HCT116 (cell line): ENCODE measurements at regions not wholly inside any gene's neighbourhood (a gene's known extent, or its start where the extent isn't known, plus 50 kb on each side); places are given as distances from the start of the nearest gene placed in this dataset.

Experiments used
- ATAC-seq: fragments of 200-7000 bp; cut with Tn5 transposase; 2 replicates; pipeline ENCODE4 v1.9.1; 2020; ENCODE audit warnings: mild to moderate bottlenecking, moderate library complexity
- BruUV-seq: library from RNA; stranded (reverse); fragments of 400-500 nt; replicated peaks from 2 replicates; lab custom pipeline; 2021; lab: Mats Ljungman, UMichigan
- CTCF ChIA-PET: fragments of 300-600 bp; sonication (Branson Sonifier 250); formaldehyde crosslinking; loops from one replicate; lab custom pipeline; 2021; ENCODE audit warnings: antibody characterized with exemption; lab: Charles Lee
- POLR2A ChIA-PET: fragments of 300-600, 350-600 bp; sonication (Branson Sonifier 250); formaldehyde crosslinking; loops from one replicate; lab custom pipeline; 2021; ENCODE audit warnings: antibody characterized with exemption; lab: Charles Lee
- RAD21 ChIA-PET, 2 experiments: fragments of 300-600 bp; sonication (Branson Sonifier 250); formaldehyde crosslinking; loops; one replicate each; lab custom pipeline; 2023; ENCODE audit warnings: low total read pairs in 2 of 2; ENCODE audit not compliant: uncharacterized antibody in 2 of 2, unreplicated experiment in 2 of 2, low non-redundant PET in 1 of 2; lab: Charles Lee
- DNase-seq: peaks from one replicate; pipeline ENCODE4 v3.0.0-alpha.2; 2010; ENCODE audit warnings: low read depth, low spot score
- H2AFZ ChIP-seq: fragments of 200-600 bp; shearing (Covaris generic), sonication (generic); 2 replicates; pipeline ENCODE4 v1.6.1; 2017; ENCODE audit warnings: low read depth, mixed run types, mixed read lengths, antibody characterized with exemption, low read length; ENCODE audit not compliant: poor library complexity, severe bottlenecking
- H3K27ac ChIP-seq: 2 replicates; pipeline ENCODE4 v1.5.1; 2012; ENCODE audit warnings: low read depth, low read length
- H3K27me3 ChIP-seq: fragments of 200-600 bp; sonication (generic); 2 replicates; pipeline ENCODE4 v1.6.1; 2016; ENCODE audit warnings: mixed run types, low read length, mixed read lengths; ENCODE audit not compliant: insufficient read depth
- H3K36me3 ChIP-seq, 2 experiments: fragments of 200-500 bp in 1 of 2; fragments of 200-600 bp in 1 of 2; sonication (Bioruptor generic) in 1 of 2; sonication (generic) in 1 of 2; 2 replicates each; pipeline versions ENCODE4 v1.5.1 to v1.6.1; 2014 to 2016; ENCODE audit warnings: low read length in 2 of 2, inconsistent platforms in 1 of 2, mixed read lengths in 1 of 2, mixed run types in 1 of 2; ENCODE audit not compliant: insufficient read depth in 2 of 2, control insufficient read depth in 1 of 2
- H3K4me1 ChIP-seq, 2 experiments: fragments of 200-600 bp in 1 of 2; sonication (generic) in 1 of 2; 2 replicates each; pipeline versions ENCODE4 v1.5.1 to v1.6.1; 2012 to 2017; ENCODE audit warnings: low read length in 2 of 2, inconsistent platforms in 1 of 2, mild to moderate bottlenecking in 1 of 2, mixed read lengths in 1 of 2, mixed run types in 1 of 2, moderate library complexity in 1 of 2; ENCODE audit not compliant: insufficient read depth in 2 of 2, control insufficient read depth in 1 of 2
- H3K4me2 ChIP-seq: fragments of 200-600 bp; sonication (generic); 2 replicates; pipeline ENCODE4 v1.6.1; 2017; ENCODE audit warnings: mixed run types, low read length, mixed read lengths
- H3K4me3 ChIP-seq, 2 experiments: fragments of 200-600 bp in 1 of 2; sonication (generic) in 1 of 2; replicated peaks in 1 of 2; 2 replicates each; pipeline ENCODE4 v1.5.1; 2011 to 2016; ENCODE audit warnings: low read length in 2 of 2, control low read depth in 1 of 2, low read depth in 1 of 2, mild to moderate bottlenecking in 1 of 2, mixed read lengths in 1 of 2, mixed run types in 1 of 2
- H3K79me2 ChIP-seq: fragments of 200-600 bp; sonication (generic); 2 replicates; pipeline ENCODE4 v1.6.1; 2017; ENCODE audit warnings: mild to moderate bottlenecking, mixed run types, low read length, moderate library complexity, mixed read lengths; ENCODE audit not compliant: insufficient read depth
- H3K9ac ChIP-seq: fragments of 200-600 bp; sonication (generic); 2 replicates; pipeline ENCODE4 v1.6.1; 2016; ENCODE audit warnings: low read length, mixed read lengths
- H3K9me2 ChIP-seq: fragments of 200-600 bp; sonication (generic), shearing (Covaris generic); 2 replicates; pipeline ENCODE4 v1.6.1; 2017; ENCODE audit warnings: mixed run types, mild to moderate bottlenecking, moderate library complexity; ENCODE audit not compliant: insufficient read depth
- H3K9me3 ChIP-seq, 2 experiments: fragments of 200-500 bp in 1 of 2; fragments of 200-600 bp in 1 of 2; sonication (Bioruptor generic) in 1 of 2; sonication (generic) in 1 of 2; 2 replicates each; pipeline ENCODE4 v1.6.1; 2014 to 2017; ENCODE audit warnings: low read length in 2 of 2, mixed read lengths in 2 of 2, inconsistent platforms in 1 of 2, low read depth in 1 of 2, mild to moderate bottlenecking in 1 of 2, mixed run types in 1 of 2, moderate library complexity in 1 of 2; ENCODE audit not compliant: control insufficient read depth in 1 of 2, insufficient read depth in 1 of 2
- H4K20me1 ChIP-seq: fragments of 200-600 bp; sonication (generic), shearing (Covaris generic); 2 replicates; pipeline ENCODE4 v1.6.1; 2017; ENCODE audit warnings: mixed run types, mild to moderate bottlenecking, moderate library complexity; ENCODE audit not compliant: insufficient read depth
- ATF3 ChIP-seq: IDR thresholded peaks from 2 replicates; pipeline ENCODE4 v1.6.1; 2012
- CBX3 ChIP-seq: IDR thresholded peaks from 2 replicates; pipeline ENCODE4 v1.6.1; 2012; ENCODE audit warnings: low read depth
- CTCF ChIP-seq, 3 experiments: fragments of 200-600 bp in 1 of 3; sonication (generic) in 1 of 3; IDR thresholded peaks in 2 of 3; conservative IDR thresholded peaks in 1 of 3; 2 replicates each; pipeline ENCODE4 v1.5.1; 2012 to 2017; ENCODE audit warnings: low read depth in 2 of 3, low read length in 2 of 3, antibody characterized with exemption in 1 of 3, borderline replicate concordance in 1 of 3, control low read depth in 1 of 3, mild to moderate bottlenecking in 1 of 3, mixed read lengths in 1 of 3, mixed run types in 1 of 3, moderate library complexity in 1 of 3; ENCODE audit not compliant: insufficient read depth in 1 of 3
- EGR1 ChIP-seq: IDR thresholded peaks from 2 replicates; pipeline ENCODE4 v1.6.1; 2012; ENCODE audit warnings: low read depth
- ELF1 ChIP-seq: IDR thresholded peaks from 2 replicates; pipeline ENCODE4 v1.6.1; 2012; ENCODE audit warnings: low read depth, borderline replicate concordance
- EZH2 ChIP-seq: fragments of 200-600 bp; sonication (generic); IDR thresholded peaks from 2 replicates; pipeline ENCODE4 v1.6.1; 2017; ENCODE audit warnings: antibody characterized with exemption, mixed run types
- EZH2phosphoT487 ChIP-seq: fragments of 200-600 bp; IDR thresholded peaks from 2 replicates; pipeline ENCODE4 v1.6.1; 2018; ENCODE audit warnings: antibody characterized with exemption, borderline replicate concordance
- FOSL1 ChIP-seq: IDR thresholded peaks from 2 replicates; pipeline ENCODE4 v1.6.1; 2012; ENCODE audit warnings: low read depth
- JUND ChIP-seq: IDR thresholded peaks from 2 replicates; pipeline ENCODE4 v1.6.1; 2012
- MAX ChIP-seq: IDR thresholded peaks from 2 replicates; pipeline ENCODE4 v1.6.1; 2012
- POLR2A ChIP-seq: IDR thresholded peaks from 2 replicates; pipeline ENCODE4 v1.7.0; 2011; ENCODE audit warnings: borderline replicate concordance; ENCODE audit not compliant: insufficient read depth, insufficient read length; ENCODE audit errors: extremely low read depth
- POLR2AphosphoS5 ChIP-seq: IDR thresholded peaks from 2 replicates; pipeline ENCODE4 v1.6.1; 2011; ENCODE audit warnings: mild to moderate bottlenecking, low read depth, low read length, moderate library complexity
- RAD21 ChIP-seq: IDR thresholded peaks from 2 replicates; pipeline ENCODE4 v1.6.1; 2012; ENCODE audit warnings: low read depth, mild to moderate bottlenecking
- REST ChIP-seq: IDR thresholded peaks from 2 replicates; pipeline ENCODE4 v1.6.1; 2012; ENCODE audit warnings: low read depth
- SP1 ChIP-seq: IDR thresholded peaks from 2 replicates; pipeline ENCODE4 v1.6.1; 2012; ENCODE audit warnings: low read depth
- SRF ChIP-seq: IDR thresholded peaks from 2 replicates; pipeline ENCODE4 v1.6.1; 2012; ENCODE audit warnings: low read depth
- TCF7L2 ChIP-seq: IDR thresholded peaks from 2 replicates; pipeline ENCODE4 v1.7.0; 2011; ENCODE audit warnings: borderline replicate concordance, inconsistent platforms; ENCODE audit not compliant: insufficient read depth, insufficient read length; ENCODE audit errors: extremely low read depth
- ZBTB33 ChIP-seq: IDR thresholded peaks from 2 replicates; pipeline ENCODE4 v1.6.1; 2011; ENCODE audit warnings: mild to moderate bottlenecking, low read length, moderate library complexity; ENCODE audit not compliant: insufficient replicate concordance; ENCODE audit errors: extremely low read depth
- ZFX ChIP-seq: fragments of 450-650 bp; IDR thresholded peaks from 2 replicates; pipeline ENCODE4 v1.6.1; 2017
- ZNF274 ChIP-seq: fragments of 200-500 bp; sonication (Bioruptor generic); IDR thresholded peaks from 2 replicates; pipeline ENCODE4 v1.6.1; 2014; ENCODE audit warnings: mild to moderate bottlenecking, low read depth, low read length, inconsistent platforms
- intact Hi-C: fragments of 100-400 bp; cut with micrococcal nuclease; formaldehyde crosslinking; loops from 2 replicates; pipeline ENCODE4 v1.10.0; 2022

GRCh38 chr6:142676647-142677192 is 268.3 kb downstream of the HIVEP2 start:
- intact Hi-C loops, result no loop called here
- Histone ChIP-seq H3K9me2 (no peaks in the 10 kb centered on the region), H3K79me2 (no peaks in the 10 kb centered on the region), H3K4me1 (no peaks in the 10 kb centered on the region), H3K9me3 (no peaks in the 10 kb centered on the region), H3K27me3 (no peaks in the 10 kb centered on the region), H2AFZ (no peak overlapping the region), H3K4me3 (no peak overlapping the region), H3K4me2 (no peak overlapping the region), H4K20me1 (no peaks in the 10 kb centered on the region), H3K36me3 (no peaks in the 10 kb centered on the region), H3K9ac (no peak overlapping the region), H3K27ac (no peak overlapping the region)
- TF ChIP-seq CBX3 (no peak), CTCF (IDR thresholded peaks at IDR 0.05 in 2 of 3, conservative IDR thresholded peaks at IDR 0.05 in 1 of 3; ENCODE audit: borderline replicate concordance in 1 of 3, insufficient read depth in 1 of 3, low read depth in 2 of 3, low read length in 2 of 3) (no peak), REST (no peak), ELF1 (no peak), ZNF274 (no peak), TCF7L2 (no peak), FOSL1 (no peak), SP1 (no peak), ZFX (no peak), EZH2phosphoT487 (no peak), SRF (no peak), POLR2A (no peak), JUND (no peak), POLR2AphosphoS5 (no peak), MAX (no peak), ATF3 (no peak), RAD21 (no peak), ZBTB33 (no peak), EZH2 (no peak), EGR1 (no peak)
- ATAC-seq (no peak), DNase-seq (no peak)
- BruUV-seq, result no TSS peak
- ChIA-PET CTCF (no interaction called here), RAD21 (no interaction called here), POLR2A (no interaction called here)
